Vagina (tissue), 2 donors: ENCODE measurements at regions not wholly inside any gene's neighbourhood (a gene's known extent, or its start where the extent isn't known, plus 50 kb on each side); places are given as distances from the start of the nearest gene placed in this dataset.

Experiments
- DNase-seq, 2 donors: peaks; one replicate each; pipeline ENCODE4 v3.0.0-alpha.2; 2017; ENCODE audit errors: extremely low spot score in 2 of 2
- H3K27ac ChIP-seq: fragments of 200-600 bp; sonication (generic); one replicate; pipeline ENCODE4 v1.5.1; 2019
- H3K27me3 ChIP-seq: fragments of 200-600 bp; sonication (generic); one replicate; pipeline ENCODE4 v1.5.1; 2019
- H3K36me3 ChIP-seq, 2 donors: fragments of 200-600 bp; sonication (generic); one replicate each; pipeline ENCODE4 v1.5.1; 2017 to 2019
- H3K4me1 ChIP-seq: fragments of 200-600 bp; sonication (generic); one replicate; pipeline ENCODE4 v1.5.1; 2019
- H3K4me3 ChIP-seq, 2 donors: fragments of 200-600 bp; sonication (generic); 1 replicate in 1 of 2; 2 replicates in 1 of 2; pipeline ENCODE4 v1.5.1; 2016 to 2019
- H3K9me3 ChIP-seq: fragments of 200-600 bp; sonication (generic); one replicate; pipeline ENCODE4 v1.5.1; 2019
- POLR2A ChIP-seq, 2 donors: fragments of 450-650 bp; IDR thresholded peaks; one replicate each; pipeline ENCODE4 v1.6.1; 2017; ENCODE audit warnings: antibody characterized with exemption in 2 of 2, mild to moderate bottlenecking in 2 of 2, moderate library complexity in 2 of 2
- POLR2AphosphoS5 ChIP-seq, 2 donors: sonication (generic); formaldehyde crosslinking; IDR thresholded peaks; one replicate each; pipeline ENCODE4 v1.9.0; 2017; ENCODE audit warnings: antibody characterized with exemption in 2 of 2, mild to moderate bottlenecking in 2 of 2, low read depth in 1 of 2; ENCODE audit not compliant: insufficient read depth in 1 of 2
- intact Hi-C: fragments of 100-400 bp; cut with DNase I; formaldehyde crosslinking; loops from one replicate; pipeline ENCODE4 v1.15.1; 2023
- TF ChIP-seq, protein P1 (sequence below), 3 experiments: fragments of 450-650 bp in 2 of 3; fragments of 200-600 bp in 1 of 3; sonication (generic) in 1 of 3; IDR thresholded peaks; one replicate each; pipeline ENCODE4 v1.5.1; 2017 to 2019; ENCODE audit warnings: antibody characterized with exemption in 3 of 3, mild to moderate bottlenecking in 2 of 3, moderate library complexity in 2 of 3

DNA sequence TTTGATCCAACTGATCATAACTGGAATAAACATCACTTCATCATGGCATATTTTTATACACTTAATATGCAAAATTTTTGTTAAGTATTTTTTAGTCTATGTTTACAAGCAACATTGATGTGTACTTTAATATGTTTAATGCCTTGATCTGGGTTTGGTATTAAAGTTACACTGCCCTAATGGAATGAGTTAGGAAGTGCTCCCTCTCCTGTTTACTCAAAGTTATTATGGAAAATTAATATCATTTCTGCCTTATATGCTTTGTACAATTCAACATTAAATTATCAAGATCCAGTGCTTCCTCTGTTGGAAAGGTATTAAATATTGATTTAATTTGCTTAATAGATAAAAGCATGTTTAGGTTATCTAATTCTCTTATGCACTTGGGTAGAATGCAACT, 927.3 kb upstream of the RAG2 start:
- Histone ChIP-seq H3K4me3 (no peak overlapping the region), H3K27me3 (no peaks in the 10 kb centered on the region), H3K36me3 (no peaks in the 10 kb centered on the region), H3K9me3 (peaks cover 4% of the 10 kb centered on the region), H3K4me1 (no peaks in the 10 kb centered on the region), H3K27ac (no peak overlapping the region)
- intact Hi-C loops = no loop called here
- no peak for DNase-seq
- no peak for TF ChIP-seq POLR2AphosphoS5 (IDR thresholded peaks at IDR 0.05; ENCODE audit: insufficient read depth in 1 of 2, low read depth in 1 of 2)
- TF ChIP-seq, protein P1, sequence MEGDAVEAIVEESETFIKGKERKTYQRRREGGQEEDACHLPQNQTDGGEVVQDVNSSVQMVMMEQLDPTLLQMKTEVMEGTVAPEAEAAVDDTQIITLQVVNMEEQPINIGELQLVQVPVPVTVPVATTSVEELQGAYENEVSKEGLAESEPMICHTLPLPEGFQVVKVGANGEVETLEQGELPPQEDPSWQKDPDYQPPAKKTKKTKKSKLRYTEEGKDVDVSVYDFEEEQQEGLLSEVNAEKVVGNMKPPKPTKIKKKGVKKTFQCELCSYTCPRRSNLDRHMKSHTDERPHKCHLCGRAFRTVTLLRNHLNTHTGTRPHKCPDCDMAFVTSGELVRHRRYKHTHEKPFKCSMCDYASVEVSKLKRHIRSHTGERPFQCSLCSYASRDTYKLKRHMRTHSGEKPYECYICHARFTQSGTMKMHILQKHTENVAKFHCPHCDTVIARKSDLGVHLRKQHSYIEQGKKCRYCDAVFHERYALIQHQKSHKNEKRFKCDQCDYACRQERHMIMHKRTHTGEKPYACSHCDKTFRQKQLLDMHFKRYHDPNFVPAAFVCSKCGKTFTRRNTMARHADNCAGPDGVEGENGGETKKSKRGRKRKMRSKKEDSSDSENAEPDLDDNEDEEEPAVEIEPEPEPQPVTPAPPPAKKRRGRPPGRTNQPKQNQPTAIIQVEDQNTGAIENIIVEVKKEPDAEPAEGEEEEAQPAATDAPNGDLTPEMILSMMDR (IDR thresholded peaks at IDR 0.05) = no peak
- TF ChIP-seq POLR2A (IDR thresholded peaks at IDR 0.05) = no peak

DNA sequence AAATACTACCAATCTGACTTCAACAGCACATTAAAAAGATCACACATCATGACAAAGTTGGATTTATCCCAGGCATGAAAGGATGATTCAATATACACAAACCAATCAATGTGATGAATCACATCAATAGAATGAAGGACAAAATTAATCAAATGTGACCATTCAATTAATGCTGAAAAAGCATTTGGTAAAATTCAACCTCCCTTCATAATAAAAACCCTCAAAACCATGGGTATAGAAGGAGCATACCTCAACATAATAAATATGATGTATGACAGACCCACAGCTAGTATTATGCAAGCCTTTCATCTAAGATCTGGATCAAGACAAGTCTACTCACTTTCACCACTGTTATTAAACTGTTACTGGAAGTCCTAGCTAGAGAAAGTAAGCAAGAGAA, 921.7 kb upstream of the RAG2 start:
- TF ChIP-seq, protein P1 (IDR thresholded peaks at IDR 0.05) = no peak
- no peak for TF ChIP-seq POLR2A (IDR thresholded peaks at IDR 0.05)
- TF ChIP-seq POLR2AphosphoS5 (IDR thresholded peaks at IDR 0.05; ENCODE audit: insufficient read depth in 1 of 2, low read depth in 1 of 2) = no peak
- DNase-seq = no peak
- intact Hi-C loops = no loop called here
- H3K27me3 ChIP-seq = no peaks in the 10 kb centered on the region
- H3K9me3 ChIP-seq = no peaks in the 10 kb centered on the region
- no peak overlapping the region for H3K27ac ChIP-seq
- no peak overlapping the region for H3K4me3 ChIP-seq
- no peaks in the 10 kb centered on the region for H3K4me1 ChIP-seq
- H3K36me3 ChIP-seq = no peaks in the 10 kb centered on the region

DNA sequence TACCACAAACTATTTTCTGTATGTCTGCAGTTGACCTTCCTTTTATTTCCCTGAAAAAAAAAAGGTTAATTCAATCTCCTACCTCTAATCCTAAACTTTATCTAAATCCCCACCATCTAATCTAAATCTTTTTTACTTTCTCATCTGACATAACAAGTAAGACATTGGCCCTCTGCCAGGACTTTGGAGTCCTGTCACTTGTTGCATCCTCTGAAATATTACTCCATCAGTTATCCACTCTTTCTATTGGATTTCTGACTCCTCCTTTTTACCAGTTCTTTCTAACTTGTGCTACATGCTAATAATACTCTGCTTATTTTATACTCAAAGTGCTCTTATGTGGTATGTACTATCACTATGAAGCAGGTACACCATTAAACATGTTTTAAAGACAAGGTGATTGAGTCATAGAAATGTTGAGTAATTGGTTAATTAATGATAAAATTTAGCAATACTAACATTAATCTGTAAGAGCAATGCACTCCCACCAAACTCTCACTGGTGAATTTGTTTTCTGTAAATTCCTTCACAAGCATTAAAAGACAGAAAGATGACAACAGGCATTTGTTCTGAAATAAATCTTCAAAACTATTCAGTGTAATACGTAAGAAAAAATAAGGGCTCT, 914.2 kb upstream of the RAG2 start:
- Histone ChIP-seq H3K36me3 (no peaks in the 10 kb centered on the region), H3K4me3 (no peak overlapping the region), H3K27me3 (no peaks in the 10 kb centered on the region), H3K27ac (no peak overlapping the region), H3K9me3 (no peaks in the 10 kb centered on the region), H3K4me1 (no peaks in the 10 kb centered on the region)
- no peak for DNase-seq
- intact Hi-C loops = no loop called here
- TF ChIP-seq, protein P1 (IDR thresholded peaks at IDR 0.05) = no peak
- TF ChIP-seq POLR2AphosphoS5 (IDR thresholded peaks at IDR 0.05; ENCODE audit: insufficient read depth in 1 of 2, low read depth in 1 of 2) = no peak
- TF ChIP-seq POLR2A (IDR thresholded peaks at IDR 0.05) = no peak

DNA sequence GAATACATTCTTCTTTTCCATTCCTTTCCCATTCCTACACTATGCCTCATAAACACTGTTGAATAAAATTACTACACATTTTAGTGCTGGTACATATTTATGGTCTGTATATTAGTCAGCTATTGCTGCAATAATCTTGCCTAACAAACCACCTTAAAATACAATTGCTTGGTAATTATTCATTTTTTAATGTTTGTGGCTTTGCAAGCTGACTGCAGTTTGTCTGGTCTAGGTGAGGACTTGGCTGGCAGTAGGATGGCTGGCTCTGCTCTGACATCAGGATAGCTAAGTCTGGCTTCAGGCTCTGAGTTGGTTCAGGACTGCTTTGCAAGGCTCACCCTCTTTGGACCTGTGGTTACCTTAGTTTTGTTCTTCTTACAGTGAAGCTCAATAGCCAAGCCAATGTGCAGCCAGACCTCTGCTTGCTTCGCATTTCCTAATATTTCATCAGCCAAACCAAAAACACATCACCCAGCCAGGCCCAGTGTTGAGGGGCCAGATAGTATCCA, 913.4 kb upstream of the RAG2 start:
- no peak overlapping the region for H3K4me3 ChIP-seq
- no peaks in the 10 kb centered on the region for H3K36me3 ChIP-seq
- H3K4me1 ChIP-seq = no peaks in the 10 kb centered on the region
- intact Hi-C loops = no loop called here
- TF ChIP-seq, protein P1 (IDR thresholded peaks at IDR 0.05) = no peak
- TF ChIP-seq POLR2A (IDR thresholded peaks at IDR 0.05) = no peak
- no peaks in the 10 kb centered on the region for H3K9me3 ChIP-seq
- no peaks in the 10 kb centered on the region for H3K27me3 ChIP-seq
- H3K27ac ChIP-seq = no peak overlapping the region
- no peak for DNase-seq

DNA sequence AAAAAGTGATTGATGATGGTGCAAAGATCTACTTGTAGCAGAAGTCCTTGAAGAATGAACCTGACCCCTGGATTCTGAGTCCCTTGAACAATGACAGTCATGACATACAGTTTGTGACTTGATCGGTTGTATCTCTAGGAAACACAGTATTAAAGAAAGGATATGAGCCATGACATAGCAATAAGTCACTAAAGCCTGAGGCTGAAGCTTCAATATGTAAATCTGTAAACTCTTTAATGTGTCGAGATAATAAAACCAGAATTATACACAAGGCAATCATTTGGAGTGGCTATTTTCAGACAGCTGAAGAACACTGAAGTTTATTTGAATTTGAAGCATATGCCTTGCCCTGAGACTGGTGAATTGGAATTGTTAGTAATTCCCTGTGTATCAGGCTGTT, 911.5 kb upstream of the RAG2 start:
- H3K36me3 ChIP-seq = no peaks in the 10 kb centered on the region
- intact Hi-C loops = no loop called here
- H3K4me1 ChIP-seq = no peaks in the 10 kb centered on the region
- H3K9me3 ChIP-seq = no peaks in the 10 kb centered on the region
- no peaks in the 10 kb centered on the region for H3K27me3 ChIP-seq
- no peak overlapping the region for H3K27ac ChIP-seq
- TF ChIP-seq, protein P1 (IDR thresholded peaks at IDR 0.05) = no peak
- TF ChIP-seq POLR2A (IDR thresholded peaks at IDR 0.05) (no peak), POLR2AphosphoS5 (IDR thresholded peaks at IDR 0.05; ENCODE audit: insufficient read depth in 1 of 2, low read depth in 1 of 2) (no peak)
- no peak overlapping the region for H3K4me3 ChIP-seq
- DNase-seq = no peak
